HFFc6 (cell line): ENCODE measurements at regions not wholly inside any gene's neighbourhood (a gene's known extent, or its start where the extent isn't known, plus 50 kb on each side); places are given as distances from the start of the nearest gene placed in this dataset.
A peak's percentile ranks its signal among the peaks of the same experiment; 100 is the strongest.
"Not testable (repeated sequence)": the region's sequence is repeated elsewhere in the genome, so short reads cannot be mapped to it uniquely, and the experiment has no call there.

Source experiments
- DNase-seq: peaks from one replicate; pipeline ENCODE4 v3.0.0-alpha.2; 2018
- H3K27ac Mint-ChIP-seq: 2 replicates; pipeline ENCODE4 v1.8.0; 2020; ENCODE audit warnings: mild to moderate bottlenecking, mixed read lengths
- H3K27me3 Mint-ChIP-seq: 2 replicates; pipeline ENCODE4 v1.8.0; 2021; ENCODE audit warnings: mild to moderate bottlenecking, moderate library complexity, mixed read lengths; ENCODE audit not compliant: insufficient read depth
- H3K36me3 Mint-ChIP-seq: 2 replicates; pipeline ENCODE4 v1.8.0; 2021; ENCODE audit warnings: low read depth, mixed read lengths
- H3K4me1 Mint-ChIP-seq: 2 replicates; pipeline ENCODE4 v1.8.0; 2020; ENCODE audit warnings: low read depth, mixed read lengths
- H3K4me3 Mint-ChIP-seq: 2 replicates; pipeline ENCODE4 v1.8.0; 2020; ENCODE audit warnings: mild to moderate bottlenecking, moderate library complexity, mixed read lengths
- H3K9me3 Mint-ChIP-seq: 2 replicates; pipeline ENCODE4 v1.8.0; 2020; ENCODE audit warnings: mild to moderate bottlenecking, mixed read lengths
- TF ChIP-seq, protein P1 (sequence below): fragments of 200-600 bp; sonication (generic); IDR thresholded peaks from 2 replicates; pipeline ENCODE4 v1.5.0; 2021; ENCODE audit warnings: antibody characterized with exemption, mild to moderate bottlenecking

DNA sequence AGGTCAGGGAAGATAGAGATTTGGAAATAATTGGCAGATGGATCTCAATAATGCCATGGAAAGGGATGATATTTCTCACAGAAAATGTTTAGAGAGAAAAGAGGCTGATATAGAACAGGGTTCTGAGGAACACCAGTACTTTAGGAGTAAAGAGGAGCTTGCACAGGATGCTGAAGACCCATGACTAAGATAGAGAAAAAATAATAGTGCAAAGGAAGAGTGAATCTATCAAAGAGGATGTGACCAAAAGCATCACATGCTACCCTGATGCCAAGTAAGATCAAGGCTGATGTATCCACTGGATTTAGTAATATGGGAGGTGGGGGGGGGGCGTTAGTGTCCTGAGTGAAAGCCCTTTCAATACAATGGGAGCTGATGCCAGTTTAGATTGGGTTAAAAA, 80.1 kb upstream of the NOTCH2NLA start:
- H3K4me1 Mint-ChIP-seq, DNase-seq, H3K9me3 Mint-ChIP-seq, H3K36me3 Mint-ChIP-seq, H3K4me3 Mint-ChIP-seq, H3K27me3 Mint-ChIP-seq, H3K27ac Mint-ChIP-seq: not testable (repeated sequence)

GRCh38 chr1:146308152-146308551, 79.3 kb upstream of the NOTCH2NLA start:
- H3K4me3 Mint-ChIP-seq, H3K9me3 Mint-ChIP-seq, H3K27me3 Mint-ChIP-seq, H3K4me1 Mint-ChIP-seq, H3K36me3 Mint-ChIP-seq, DNase-seq, H3K27ac Mint-ChIP-seq: not testable (repeated sequence)
- TF ChIP-seq, protein P1, sequence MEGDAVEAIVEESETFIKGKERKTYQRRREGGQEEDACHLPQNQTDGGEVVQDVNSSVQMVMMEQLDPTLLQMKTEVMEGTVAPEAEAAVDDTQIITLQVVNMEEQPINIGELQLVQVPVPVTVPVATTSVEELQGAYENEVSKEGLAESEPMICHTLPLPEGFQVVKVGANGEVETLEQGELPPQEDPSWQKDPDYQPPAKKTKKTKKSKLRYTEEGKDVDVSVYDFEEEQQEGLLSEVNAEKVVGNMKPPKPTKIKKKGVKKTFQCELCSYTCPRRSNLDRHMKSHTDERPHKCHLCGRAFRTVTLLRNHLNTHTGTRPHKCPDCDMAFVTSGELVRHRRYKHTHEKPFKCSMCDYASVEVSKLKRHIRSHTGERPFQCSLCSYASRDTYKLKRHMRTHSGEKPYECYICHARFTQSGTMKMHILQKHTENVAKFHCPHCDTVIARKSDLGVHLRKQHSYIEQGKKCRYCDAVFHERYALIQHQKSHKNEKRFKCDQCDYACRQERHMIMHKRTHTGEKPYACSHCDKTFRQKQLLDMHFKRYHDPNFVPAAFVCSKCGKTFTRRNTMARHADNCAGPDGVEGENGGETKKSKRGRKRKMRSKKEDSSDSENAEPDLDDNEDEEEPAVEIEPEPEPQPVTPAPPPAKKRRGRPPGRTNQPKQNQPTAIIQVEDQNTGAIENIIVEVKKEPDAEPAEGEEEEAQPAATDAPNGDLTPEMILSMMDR, result 0 out of 2 replicates have a peak, but pooled peaks have one; percentile 11

GRCh38 chr1:146307632-146308031, 78.8 kb upstream of the NOTCH2NLA start:
- not testable (repeated sequence) for H3K4me3 Mint-ChIP-seq, H3K4me1 Mint-ChIP-seq, H3K36me3 Mint-ChIP-seq, H3K27ac Mint-ChIP-seq, H3K27me3 Mint-ChIP-seq, H3K9me3 Mint-ChIP-seq, DNase-seq

GRCh38 chr1:146306651-146307050, 77.8 kb upstream of the NOTCH2NLA start:
- not testable (repeated sequence) for H3K4me3 Mint-ChIP-seq, H3K9me3 Mint-ChIP-seq, H3K27me3 Mint-ChIP-seq, H3K27ac Mint-ChIP-seq, DNase-seq, H3K4me1 Mint-ChIP-seq, H3K36me3 Mint-ChIP-seq

DNA sequence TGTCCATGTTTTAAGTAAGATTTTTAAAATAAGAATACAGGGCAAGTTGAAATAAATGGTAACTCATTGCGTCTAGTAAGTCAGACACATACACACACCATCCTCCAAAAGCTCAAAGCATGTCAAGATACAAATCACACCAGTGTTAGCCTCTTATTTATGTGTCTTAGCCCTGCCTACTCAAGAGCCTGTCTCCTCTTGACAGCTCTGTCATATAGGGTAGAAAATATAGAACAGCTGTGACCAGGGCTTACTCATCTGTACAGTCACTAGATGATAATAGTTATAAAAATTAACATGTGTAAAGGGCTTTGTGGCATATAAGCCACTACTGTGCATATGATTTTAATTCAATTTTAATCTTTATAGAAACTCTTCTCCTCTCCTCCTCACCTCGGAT, 76.6 kb upstream of the NOTCH2NLA start:
- H3K27ac Mint-ChIP-seq, H3K4me3 Mint-ChIP-seq, H3K27me3 Mint-ChIP-seq, DNase-seq, H3K36me3 Mint-ChIP-seq, H3K4me1 Mint-ChIP-seq, H3K9me3 Mint-ChIP-seq: not testable (repeated sequence)

GRCh38 chr1:146298575-146298897, 69.7 kb upstream of the NOTCH2NLA start:
- not testable (repeated sequence) for H3K4me1 Mint-ChIP-seq, H3K4me3 Mint-ChIP-seq, H3K27ac Mint-ChIP-seq, H3K9me3 Mint-ChIP-seq, DNase-seq, H3K36me3 Mint-ChIP-seq, H3K27me3 Mint-ChIP-seq

DNA sequence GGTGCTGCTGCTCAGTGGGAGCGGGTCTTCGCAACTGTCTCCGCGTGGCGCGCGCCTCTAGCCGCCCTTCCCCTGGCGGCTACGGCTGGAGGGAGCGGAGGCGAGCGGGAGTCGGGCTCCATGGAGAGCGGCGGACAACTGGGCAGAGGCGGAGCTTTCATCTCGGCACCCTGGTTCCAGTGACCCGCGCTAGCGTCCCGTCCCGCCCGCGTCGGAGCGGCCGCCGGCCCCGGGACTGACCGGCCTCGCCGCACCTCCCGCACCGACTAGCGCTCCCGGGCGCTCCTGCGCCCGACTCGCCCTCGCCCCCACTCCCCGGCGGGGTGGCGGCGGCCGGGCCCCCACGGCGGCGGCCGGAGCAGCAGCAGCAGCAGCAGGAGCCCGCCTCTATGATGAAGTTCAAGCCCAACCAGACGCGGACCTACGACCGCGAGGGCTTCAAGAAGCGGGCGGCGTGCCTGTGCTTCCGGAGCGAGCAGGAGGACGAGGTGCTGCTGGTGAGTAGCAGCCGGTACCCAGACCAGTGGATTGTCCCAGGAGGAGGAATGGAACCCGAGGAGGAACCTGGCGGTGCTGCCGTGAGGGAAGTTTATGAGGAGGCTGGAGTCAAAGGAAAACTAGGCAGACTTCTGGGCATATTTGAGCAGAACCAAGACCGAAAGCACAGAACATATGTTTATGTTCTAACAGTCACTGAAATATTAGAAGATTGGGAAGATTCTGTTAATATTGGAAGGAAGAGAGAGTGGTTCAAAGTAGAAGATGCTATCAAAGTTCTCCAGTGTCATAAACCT, 69.2 kb upstream of the NOTCH2NLA start:
- not testable (repeated sequence) for H3K4me1 Mint-ChIP-seq, H3K36me3 Mint-ChIP-seq

DNA sequence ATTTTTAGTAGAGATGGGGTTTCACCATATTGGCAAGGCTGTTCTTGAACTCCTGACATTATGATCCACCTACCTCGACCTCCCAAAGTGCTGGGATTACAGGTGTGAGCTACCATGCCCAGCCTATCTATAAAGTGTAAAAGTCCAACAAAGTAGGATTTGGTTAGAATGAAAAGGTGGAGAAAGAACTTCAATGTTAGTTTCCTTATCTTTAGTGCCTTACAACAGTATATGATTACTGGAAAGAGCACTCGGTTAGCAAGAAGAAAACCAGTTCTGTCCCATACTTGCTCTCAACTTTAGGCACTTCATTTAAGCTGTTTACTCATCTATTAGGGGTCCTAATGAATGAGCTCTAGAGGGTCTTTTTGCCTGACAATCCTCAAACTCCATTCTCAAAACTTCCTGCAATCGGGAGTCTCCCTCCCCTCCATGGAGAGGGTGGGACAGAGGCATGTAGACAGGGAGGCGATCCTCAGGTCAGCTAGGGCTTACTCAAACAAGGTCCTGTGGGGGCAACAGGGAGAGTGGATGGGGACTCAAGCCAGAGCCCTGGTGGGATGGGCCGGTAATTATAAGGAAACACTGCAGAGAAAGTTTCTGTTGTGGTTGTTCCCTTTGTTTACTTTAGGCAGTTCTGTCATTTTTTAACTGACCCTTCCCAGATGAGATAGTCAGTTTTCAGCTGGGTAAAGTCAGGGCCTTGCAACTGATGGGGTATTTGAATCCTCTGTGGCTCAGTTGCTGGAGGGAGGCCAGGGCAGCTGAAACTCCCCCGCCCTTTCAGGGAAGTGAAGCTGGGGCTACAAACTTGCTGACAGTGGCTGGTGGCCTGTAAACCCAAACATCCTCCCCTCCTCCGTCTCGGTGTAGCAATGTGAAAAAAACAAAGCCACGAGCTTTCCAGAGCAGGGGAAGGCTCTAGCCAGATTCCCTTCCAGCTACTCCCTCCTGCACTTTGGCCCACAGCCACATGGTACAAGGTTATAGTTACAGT, 64.4 kb upstream of the NOTCH2NLA start:
- H3K4me1 Mint-ChIP-seq, H3K27ac Mint-ChIP-seq, DNase-seq, H3K27me3 Mint-ChIP-seq, H3K9me3 Mint-ChIP-seq, H3K36me3 Mint-ChIP-seq, H3K4me3 Mint-ChIP-seq: not testable (repeated sequence)

More for the DNA sequence above, 69.2 kb upstream of the NOTCH2NLA start:
- not testable (repeated sequence) for H3K27me3 Mint-ChIP-seq, H3K4me3 Mint-ChIP-seq, DNase-seq, H3K27ac Mint-ChIP-seq, H3K9me3 Mint-ChIP-seq

- not testable (repeated sequence) for H3K9me3 Mint-ChIP-seq, H3K27me3 Mint-ChIP-seq, H3K4me1 Mint-ChIP-seq, H3K4me3 Mint-ChIP-seq, H3K36me3 Mint-ChIP-seq, DNase-seq, H3K27ac Mint-ChIP-seq
Measured at GRCh38 chr1:146292424-146292823, 63.6 kb upstream of the NOTCH2NLA start.

GRCh38 chr1:146287881-146288280, 59.1 kb upstream of the NOTCH2NLA start:
- DNase-seq, H3K27ac Mint-ChIP-seq, H3K27me3 Mint-ChIP-seq, H3K4me3 Mint-ChIP-seq, H3K36me3 Mint-ChIP-seq, H3K4me1 Mint-ChIP-seq, H3K9me3 Mint-ChIP-seq: not testable (repeated sequence)

DNA sequence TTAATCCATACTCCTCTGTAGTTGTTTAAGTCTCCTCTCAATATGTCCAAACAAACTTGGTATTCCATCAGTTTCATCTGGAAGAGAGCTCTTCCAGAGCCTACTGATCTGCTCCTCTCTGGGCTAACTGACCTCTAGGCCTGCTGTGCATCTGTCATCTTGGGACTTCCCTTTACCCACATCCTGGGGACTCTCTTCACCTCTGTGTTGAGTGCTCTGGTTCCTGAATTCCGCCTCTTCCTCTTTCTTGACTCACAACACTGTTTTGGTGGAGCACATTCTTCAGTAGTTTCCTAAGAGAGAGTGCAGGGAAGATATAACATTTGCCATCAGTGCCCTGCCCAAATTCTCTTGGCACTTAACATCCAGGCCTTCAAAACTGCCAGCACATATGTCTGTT, 55.9 kb upstream of the NOTCH2NLA start:
- H3K4me3 Mint-ChIP-seq, DNase-seq, H3K27me3 Mint-ChIP-seq, H3K27ac Mint-ChIP-seq, H3K4me1 Mint-ChIP-seq, H3K36me3 Mint-ChIP-seq, H3K9me3 Mint-ChIP-seq: not testable (repeated sequence)

DNA sequence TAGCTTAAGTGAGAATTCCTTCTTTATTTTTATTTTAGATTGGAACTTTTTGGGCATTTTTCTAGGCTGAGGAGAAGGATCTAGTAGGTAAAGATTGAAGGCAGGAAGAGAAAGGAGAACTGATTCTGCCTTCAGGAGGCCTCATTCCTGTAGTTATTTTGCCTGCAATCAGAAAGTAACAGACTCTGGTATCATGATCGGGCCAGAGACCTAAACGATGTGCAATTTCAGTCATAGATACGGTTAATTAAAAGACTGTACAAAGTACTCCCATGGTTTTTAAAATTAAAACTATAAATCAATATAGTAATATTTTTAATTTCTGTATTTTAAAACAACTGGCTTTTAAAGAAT, 54.7 kb upstream of the NOTCH2NLA start:
- H3K27ac Mint-ChIP-seq, H3K27me3 Mint-ChIP-seq, DNase-seq, H3K4me1 Mint-ChIP-seq, H3K9me3 Mint-ChIP-seq, H3K4me3 Mint-ChIP-seq, H3K36me3 Mint-ChIP-seq: not testable (repeated sequence)
